ENCODE measurements at regions not wholly inside any gene's neighbourhood (a gene's known extent, or its start where the extent isn't known, plus 50 kb on each side); places are given as distances from the start of the nearest gene placed in this dataset.

- DNase-seq (ENCODE audit: low read depth in 2 of 2): no peak
Measured at GRCh38 chr11:122451911-122452310, 203.6 kb upstream of the UBASH3B start.

- no peak for DNase-seq (ENCODE audit: low read depth in 2 of 2)
Measured at GRCh38 chr11:122441666-122442035, 213.9 kb upstream of the UBASH3B start.

- no peak for DNase-seq (ENCODE audit: low read depth in 2 of 2)
Measured at GRCh38 chr11:122440811-122441665, 214.5 kb upstream of the UBASH3B start.

GRCh38 chr11:122439866-122440810 lies 215.4 kb upstream of the UBASH3B start:
- DNase-seq (ENCODE audit: low read depth in 2 of 2): no peak

- DNase-seq (ENCODE audit: low read depth in 2 of 2): no peak
Measured at GRCh38 chr11:122436188-122436555, 219.3 kb upstream of the UBASH3B start.

- no peak for DNase-seq (ENCODE audit: low read depth in 2 of 2)
Measured at GRCh38 chr11:122435540-122436187, 219.9 kb upstream of the UBASH3B start.

- DNase-seq (ENCODE audit: low read depth in 2 of 2): no peak
Measured at GRCh38 chr11:122434786-122435185, 220.7 kb upstream of the UBASH3B start.

GRCh38 chr11:122430490-122430889 lies 225.0 kb upstream of the UBASH3B start:
- DNase-seq (ENCODE audit: low read depth in 2 of 2): no peak

- DNase-seq (ENCODE audit: low read depth in 2 of 2): no peak
Measured at GRCh38 chr11:122426073-122426472, 229.4 kb upstream of the UBASH3B start.

- DNase-seq (ENCODE audit: low read depth in 2 of 2): no peak
Measured at GRCh38 chr11:122424636-122425035, 230.9 kb upstream of the UBASH3B start.

- no peak for DNase-seq (ENCODE audit: low read depth in 2 of 2)
Measured at GRCh38 chr11:122423886-122424285, 231.6 kb upstream of the UBASH3B start.

GRCh38 chr11:122423273-122423672 lies 232.2 kb upstream of the UBASH3B start:
- no peak for DNase-seq (ENCODE audit: low read depth in 2 of 2)

GRCh38 chr11:122422682-122423081 lies 232.8 kb upstream of the UBASH3B start:
- no peak for DNase-seq (ENCODE audit: low read depth in 2 of 2)

GRCh38 chr11:122421702-122422101 lies 233.8 kb upstream of the UBASH3B start:
- no peak for DNase-seq (ENCODE audit: low read depth in 2 of 2)

- DNase-seq (ENCODE audit: low read depth in 2 of 2): no peak
Measured at GRCh38 chr11:122418032-122418431, 237.5 kb upstream of the UBASH3B start.

GRCh38 chr11:122414406-122415018 lies 241.0 kb upstream of the UBASH3B start:
- no peak for DNase-seq (ENCODE audit: low read depth in 2 of 2)

GRCh38 chr11:122413677-122414076 lies 241.8 kb upstream of the UBASH3B start:
- no peak for DNase-seq (ENCODE audit: low read depth in 2 of 2)

GRCh38 chr11:122412581-122412980 lies 242.9 kb upstream of the UBASH3B start:
- no peak for DNase-seq (ENCODE audit: low read depth in 2 of 2)

- DNase-seq (ENCODE audit: low read depth in 2 of 2): no peak
Measured at GRCh38 chr11:122406466-122406865, 249.1 kb upstream of the UBASH3B start.

GRCh38 chr11:122405547-122406341 lies 249.8 kb upstream of the UBASH3B start:
- DNase-seq (ENCODE audit: low read depth in 2 of 2): no peak

- DNase-seq (ENCODE audit: low read depth in 2 of 2): no peak
Measured at GRCh38 chr11:122404571-122404970, 251.0 kb upstream of the UBASH3B start.

Measured in stimulated activated CD8-positive, alpha-beta memory T cell treated with anti-CD3 and anti-CD28 coated beads, Interleukin-2, amount 100 ng/mL, for 48 hours (primary cell).